SK-N-SH treated with all-trans-retinoic acid at 6 μM for 48 hours (cell line): ENCODE measurements at regions not wholly inside any gene's neighbourhood (a gene's known extent, or its start where the extent isn't known, plus 50 kb on each side); places are given as distances from the start of the nearest gene placed in this dataset.

Experiments
- ARNTL ChIP-seq: fragments of 450-650 bp; formaldehyde crosslinking; IDR thresholded peaks from 2 replicates; pipeline ENCODE4 v1.5.0; 2020; ENCODE audit warnings: low read depth, mild to moderate bottlenecking, moderate library complexity, borderline replicate concordance
- CREB5 ChIP-seq: fragments of 250-450 bp; sonication (Bioruptor Pico); IDR thresholded peaks from 2 replicates; pipeline ENCODE4 v1.5.1; 2020; ENCODE audit warnings: low read depth, mild to moderate bottlenecking, moderate library complexity
- CSDC2 ChIP-seq: fragments of 250-450 bp; sonication (Bioruptor Pico); IDR thresholded peaks from 2 replicates; pipeline ENCODE4 v1.5.0; 2020; ENCODE audit warnings: mild to moderate bottlenecking, moderate library complexity
- GLIS3 ChIP-seq: fragments of 250-450 bp; sonication (Bioruptor Pico); IDR thresholded peaks from 2 replicates; pipeline ENCODE4 v1.5.0; 2020; ENCODE audit warnings: mild to moderate bottlenecking, moderate library complexity
- ISL1 ChIP-seq: fragments of 250-450 bp; sonication (Bioruptor Pico); IDR thresholded peaks from 2 replicates; pipeline ENCODE4 v2.1.2; 2022; ENCODE audit warnings: mild to moderate bottlenecking, moderate library complexity
- POU6F1 ChIP-seq: fragments of 250-450 bp; sonication (Bioruptor Pico); IDR thresholded peaks from 2 replicates; pipeline ENCODE4 v1.8.0; 2021; ENCODE audit warnings: low read depth, mild to moderate bottlenecking, moderate library complexity, borderline replicate concordance
- PPARA ChIP-seq: fragments of 250-450 bp; sonication (Bioruptor Pico); IDR thresholded peaks from 2 replicates; pipeline ENCODE4 v1.5.0; 2020; ENCODE audit warnings: mild to moderate bottlenecking, borderline replicate concordance
- RARB ChIP-seq: fragments of 250-450 bp; sonication (Bioruptor Pico); IDR thresholded peaks from 2 replicates; pipeline ENCODE4 v1.8.0; 2021; ENCODE audit warnings: mild to moderate bottlenecking, moderate library complexity
- SNAI2 ChIP-seq: fragments of 250-450 bp; sonication (Bioruptor Pico); IDR thresholded peaks from 2 replicates; pipeline ENCODE4 v1.5.0; 2020; ENCODE audit warnings: mild to moderate bottlenecking, moderate library complexity
- ZFP3 ChIP-seq: fragments of 250-450 bp; sonication (Bioruptor Pico); IDR thresholded peaks from 2 replicates; pipeline ENCODE4 v1.5.0; 2020; ENCODE audit warnings: mild to moderate bottlenecking, moderate library complexity
- ZFP30 ChIP-seq: fragments of 450-650 bp; formaldehyde crosslinking; IDR thresholded peaks from 2 replicates; pipeline ENCODE4 v1.5.0; 2022; ENCODE audit warnings: mild to moderate bottlenecking, moderate library complexity
- ZNF70 ChIP-seq: fragments of 450-650 bp; formaldehyde crosslinking; IDR thresholded peaks from 2 replicates; pipeline ENCODE4 v1.5.0; 2020; ENCODE audit warnings: mild to moderate bottlenecking, moderate library complexity
- TF ChIP-seq, protein P1 (sequence below): fragments of 250-450 bp; sonication (Bioruptor Pico); IDR thresholded peaks from 2 replicates; pipeline ENCODE4 v1.8.0; 2020; ENCODE audit warnings: mild to moderate bottlenecking, moderate library complexity, borderline replicate concordance
- TF ChIP-seq, protein P2 (sequence below): fragments of 250-450 bp; sonication (Bioruptor Pico); IDR thresholded peaks from 2 replicates; pipeline ENCODE4 v1.5.0; 2020; ENCODE audit warnings: mild to moderate bottlenecking, moderate library complexity

GRCh38 chr1:117752661-117753060, 146.8 kb downstream of the TENT5C start:
- TF ChIP-seq, protein P1, sequence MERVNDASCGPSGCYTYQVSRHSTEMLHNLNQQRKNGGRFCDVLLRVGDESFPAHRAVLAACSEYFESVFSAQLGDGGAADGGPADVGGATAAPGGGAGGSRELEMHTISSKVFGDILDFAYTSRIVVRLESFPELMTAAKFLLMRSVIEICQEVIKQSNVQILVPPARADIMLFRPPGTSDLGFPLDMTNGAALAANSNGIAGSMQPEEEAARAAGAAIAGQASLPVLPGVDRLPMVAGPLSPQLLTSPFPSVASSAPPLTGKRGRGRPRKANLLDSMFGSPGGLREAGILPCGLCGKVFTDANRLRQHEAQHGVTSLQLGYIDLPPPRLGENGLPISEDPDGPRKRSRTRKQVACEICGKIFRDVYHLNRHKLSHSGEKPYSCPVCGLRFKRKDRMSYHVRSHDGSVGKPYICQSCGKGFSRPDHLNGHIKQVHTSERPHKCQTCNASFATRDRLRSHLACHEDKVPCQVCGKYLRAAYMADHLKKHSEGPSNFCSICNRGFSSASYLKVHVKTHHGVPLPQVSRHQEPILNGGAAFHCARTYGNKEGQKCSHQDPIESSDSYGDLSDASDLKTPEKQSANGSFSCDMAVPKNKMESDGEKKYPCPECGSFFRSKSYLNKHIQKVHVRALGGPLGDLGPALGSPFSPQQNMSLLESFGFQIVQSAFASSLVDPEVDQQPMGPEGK (CRISPR knock-in tag): no peak
- TF ChIP-seq CREB5 (CRISPR knock-in tag): no peak
- TF ChIP-seq ZFP30: no peak
- no peak for TF ChIP-seq ZFP3 (CRISPR knock-in tag)
- no peak for TF ChIP-seq POU6F1
- no peak for TF ChIP-seq SNAI2 (CRISPR knock-in tag)
- no peak for TF ChIP-seq RARB (CRISPR knock-in tag)
- TF ChIP-seq ZNF70: no peak
- TF ChIP-seq, protein P2, sequence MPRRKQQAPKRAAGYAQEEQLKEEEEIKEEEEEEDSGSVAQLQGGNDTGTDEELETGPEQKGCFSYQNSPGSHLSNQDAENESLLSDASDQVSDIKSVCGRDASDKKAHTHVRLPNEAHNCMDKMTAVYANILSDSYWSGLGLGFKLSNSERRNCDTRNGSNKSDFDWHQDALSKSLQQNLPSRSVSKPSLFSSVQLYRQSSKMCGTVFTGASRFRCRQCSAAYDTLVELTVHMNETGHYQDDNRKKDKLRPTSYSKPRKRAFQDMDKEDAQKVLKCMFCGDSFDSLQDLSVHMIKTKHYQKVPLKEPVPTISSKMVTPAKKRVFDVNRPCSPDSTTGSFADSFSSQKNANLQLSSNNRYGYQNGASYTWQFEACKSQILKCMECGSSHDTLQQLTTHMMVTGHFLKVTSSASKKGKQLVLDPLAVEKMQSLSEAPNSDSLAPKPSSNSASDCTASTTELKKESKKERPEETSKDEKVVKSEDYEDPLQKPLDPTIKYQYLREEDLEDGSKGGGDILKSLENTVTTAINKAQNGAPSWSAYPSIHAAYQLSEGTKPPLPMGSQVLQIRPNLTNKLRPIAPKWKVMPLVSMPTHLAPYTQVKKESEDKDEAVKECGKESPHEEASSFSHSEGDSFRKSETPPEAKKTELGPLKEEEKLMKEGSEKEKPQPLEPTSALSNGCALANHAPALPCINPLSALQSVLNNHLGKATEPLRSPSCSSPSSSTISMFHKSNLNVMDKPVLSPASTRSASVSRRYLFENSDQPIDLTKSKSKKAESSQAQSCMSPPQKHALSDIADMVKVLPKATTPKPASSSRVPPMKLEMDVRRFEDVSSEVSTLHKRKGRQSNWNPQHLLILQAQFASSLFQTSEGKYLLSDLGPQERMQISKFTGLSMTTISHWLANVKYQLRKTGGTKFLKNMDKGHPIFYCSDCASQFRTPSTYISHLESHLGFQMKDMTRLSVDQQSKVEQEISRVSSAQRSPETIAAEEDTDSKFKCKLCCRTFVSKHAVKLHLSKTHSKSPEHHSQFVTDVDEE (CRISPR knock-in tag): no peak
- no peak for TF ChIP-seq GLIS3 (CRISPR knock-in tag)
- no peak for TF ChIP-seq ARNTL
- no peak for TF ChIP-seq PPARA (CRISPR knock-in tag)
- TF ChIP-seq ISL1 (CRISPR knock-in tag): no peak
- no peak for TF ChIP-seq CSDC2 (CRISPR knock-in tag)
